ENCODE measurements at regions not wholly inside any gene's neighbourhood (a gene's known extent, or its start where the extent isn't known, plus 50 kb on each side); places are given as distances from the start of the nearest gene placed in this dataset.

GRCh38 chr3:18513091-18513490 is 88.0 kb upstream of the SATB1 start:
- ATAC-seq (no peak), DNase-seq (no peak)
- Mint-ChIP-seq H3K4me3 (no peak overlapping the region), H3K27ac (no peak overlapping the region), H3K36me3 (peaks cover 34% of the 10 kb centered on the region), H3K27me3 (no peaks in the 10 kb centered on the region), H3K9me3 (ENCODE audit: low read depth) (peaks cover 6% of the 10 kb centered on the region), H3K4me1 (peaks cover 21% of the 10 kb centered on the region)
- CTCF ChIA-PET, result no interaction called here

- H3K36me3 Mint-ChIP-seq, result peaks cover 37% of the 10 kb centered on the region
- no peak overlapping the region for H3K27ac Mint-ChIP-seq
- CTCF ChIA-PET, result no interaction called here
- peaks cover 6% of the 10 kb centered on the region for H3K9me3 Mint-ChIP-seq (ENCODE audit: low read depth)
- H3K4me1 Mint-ChIP-seq, result peaks cover 21% of the 10 kb centered on the region
- H3K27me3 Mint-ChIP-seq, result no peaks in the 10 kb centered on the region
- no peak for DNase-seq
- H3K4me3 Mint-ChIP-seq, result no peak overlapping the region
- no peak for ATAC-seq
Observed at GRCh38 chr3:18512007-18512406, 86.9 kb upstream of the SATB1 start.

GRCh38 chr3:18510947-18511346 is 85.8 kb upstream of the SATB1 start:
- H3K4me1 Mint-ChIP-seq, result peaks cover 21% of the 10 kb centered on the region
- no peak for DNase-seq
- no peak overlapping the region for H3K27ac Mint-ChIP-seq
- H3K27me3 Mint-ChIP-seq, result no peaks in the 10 kb centered on the region
- H3K9me3 Mint-ChIP-seq (ENCODE audit: low read depth), result peaks cover 6% of the 10 kb centered on the region
- H3K4me3 Mint-ChIP-seq, result no peak overlapping the region
- no peak for ATAC-seq
- CTCF ChIA-PET, result no interaction called here
- peaks cover 35% of the 10 kb centered on the region for H3K36me3 Mint-ChIP-seq

- H3K9me3 Mint-ChIP-seq (ENCODE audit: low read depth), result peaks cover 6% of the 10 kb centered on the region
- no peak overlapping the region for H3K27ac Mint-ChIP-seq
Observed at GRCh38 chr3:18507333-18507732, 82.2 kb upstream of the SATB1 start.

GRCh38 chr3:18505056-18505455 is 79.9 kb upstream of the SATB1 start:
- Mint-ChIP-seq H3K9me3 (ENCODE audit: low read depth) (peaks cover 6% of the 10 kb centered on the region), H3K27ac (no peak overlapping the region), H3K4me1 (peaks cover 13% of the 10 kb centered on the region), H3K4me3 (no peak overlapping the region), H3K27me3 (no peaks in the 10 kb centered on the region), H3K36me3 (peaks cover 26% of the 10 kb centered on the region)
- ATAC-seq, result no peak
- no peak for DNase-seq
- CTCF ChIA-PET, result no interaction called here

More at GRCh38 chr3:18507333-18507732, 82.2 kb upstream of the SATB1 start:
- H3K36me3 Mint-ChIP-seq, result peaks cover 28% of the 10 kb centered on the region
- H3K4me1 Mint-ChIP-seq, result peaks cover 18% of the 10 kb centered on the region
- ATAC-seq (no peak), DNase-seq (no peak)
- CTCF ChIA-PET, result no interaction called here
- no peak overlapping the region for H3K4me3 Mint-ChIP-seq
- H3K27me3 Mint-ChIP-seq, result no peaks in the 10 kb centered on the region

- Mint-ChIP-seq H3K9me3 (ENCODE audit: low read depth) (no peaks in the 10 kb centered on the region), H3K4me1 (peaks cover 30% of the 10 kb centered on the region)
- CTCF ChIA-PET, result interaction anchor here (0.6 to 1.3 kb wide), 2 partner anchors 27 to 256 kb away, joined by 3 read pairs; no protein-coding TSS in a partner anchor
Observed at GRCh38 chr3:18501679-18502343, 76.7 kb upstream of the SATB1 start.

GRCh38 chr3:18500322-18500721 is 75.2 kb upstream of the SATB1 start:
- peaks cover 40% of the 10 kb centered on the region for H3K36me3 Mint-ChIP-seq
- H3K9me3 Mint-ChIP-seq (ENCODE audit: low read depth), result peaks cover 1% of the 10 kb centered on the region
- H3K27ac Mint-ChIP-seq, result no peak overlapping the region
- CTCF ChIA-PET, result no interaction called here
- peaks cover 30% of the 10 kb centered on the region for H3K4me1 Mint-ChIP-seq
- DNase-seq, result no peak
- no peaks in the 10 kb centered on the region for H3K27me3 Mint-ChIP-seq
- no peak overlapping the region for H3K4me3 Mint-ChIP-seq
- no peak for ATAC-seq

More at GRCh38 chr3:18501679-18502343, 76.7 kb upstream of the SATB1 start:
- Mint-ChIP-seq H3K27me3 (no peaks in the 10 kb centered on the region), H3K4me3 (no peak overlapping the region), H3K36me3 (peaks cover 33% of the 10 kb centered on the region), H3K27ac (no peak overlapping the region)
- no peak for ATAC-seq
- DNase-seq, result no peak

GRCh38 chr3:18499301-18499700 is 74.2 kb upstream of the SATB1 start:
- peaks cover 43% of the 10 kb centered on the region for H3K36me3 Mint-ChIP-seq
- peaks cover 6% of the 10 kb centered on the region for H3K9me3 Mint-ChIP-seq (ENCODE audit: low read depth)
- peak overlapping the region; percentile 78 for H3K27ac Mint-ChIP-seq
- DNase-seq (no peak), ATAC-seq (peak; percentile 60)
- H3K4me1 Mint-ChIP-seq, result peaks cover 30% of the 10 kb centered on the region
- no peaks in the 10 kb centered on the region for H3K27me3 Mint-ChIP-seq
- CTCF ChIA-PET, result no interaction called here
- H3K4me3 Mint-ChIP-seq, result no peak overlapping the region

- no peak for ATAC-seq
- H3K27me3 Mint-ChIP-seq, result no peaks in the 10 kb centered on the region
Observed at GRCh38 chr3:18494251-18494650, 69.1 kb upstream of the SATB1 start.

GRCh38 chr3:18489939-18490338 is 64.8 kb upstream of the SATB1 start:
- Mint-ChIP-seq H3K27ac (no peak overlapping the region), H3K4me3 (no peak overlapping the region), H3K36me3 (peaks cover 45% of the 10 kb centered on the region), H3K27me3 (no peaks in the 10 kb centered on the region), H3K9me3 (ENCODE audit: low read depth) (peaks cover 3% of the 10 kb centered on the region), H3K4me1 (peaks cover 18% of the 10 kb centered on the region)
- DNase-seq (no peak), ATAC-seq (no peak)
- CTCF ChIA-PET, result no interaction called here

More at GRCh38 chr3:18494251-18494650, 69.1 kb upstream of the SATB1 start:
- H3K4me1 Mint-ChIP-seq, result peaks cover 26% of the 10 kb centered on the region
- DNase-seq, result no peak
- H3K9me3 Mint-ChIP-seq (ENCODE audit: low read depth), result peaks cover 7% of the 10 kb centered on the region
- H3K36me3 Mint-ChIP-seq, result peaks cover 56% of the 10 kb centered on the region
- CTCF ChIA-PET, result no interaction called here
- H3K4me3 Mint-ChIP-seq, result no peak overlapping the region
- H3K27ac Mint-ChIP-seq, result no peak overlapping the region

- peaks cover 18% of the 10 kb centered on the region for H3K36me3 Mint-ChIP-seq
- H3K27me3 Mint-ChIP-seq, result no peaks in the 10 kb centered on the region
- DNase-seq (no peak), ATAC-seq (no peak)
- no peaks in the 10 kb centered on the region for H3K4me1 Mint-ChIP-seq
- no peak overlapping the region for H3K27ac Mint-ChIP-seq
- CTCF ChIA-PET, result interaction anchor here (1.1 kb wide), 1 partner anchor 195 kb away, joined by 3 read pairs; no protein-coding TSS in a partner anchor
- H3K4me3 Mint-ChIP-seq, result no peak overlapping the region
- H3K9me3 Mint-ChIP-seq (ENCODE audit: low read depth), result no peaks in the 10 kb centered on the region
Observed at GRCh38 chr3:18483226-18483625, 58.1 kb upstream of the SATB1 start.

GRCh38 chr3:18481946-18482548 is 56.9 kb upstream of the SATB1 start:
- Mint-ChIP-seq H3K36me3 (peaks cover 22% of the 10 kb centered on the region), H3K27me3 (no peaks in the 10 kb centered on the region), H3K27ac (no peak overlapping the region), H3K4me1 (no peaks in the 10 kb centered on the region), H3K4me3 (no peak overlapping the region), H3K9me3 (ENCODE audit: low read depth) (no peaks in the 10 kb centered on the region)
- ATAC-seq (no peak), DNase-seq (no peak)
- CTCF ChIA-PET, result no interaction called here

- CTCF ChIA-PET, result no interaction called here
- DNase-seq (no peak), ATAC-seq (no peak)
- Mint-ChIP-seq H3K4me3 (no peak overlapping the region), H3K27me3 (no peaks in the 10 kb centered on the region), H3K27ac (no peak overlapping the region), H3K36me3 (peaks cover 32% of the 10 kb centered on the region), H3K9me3 (ENCODE audit: low read depth) (no peaks in the 10 kb centered on the region), H3K4me1 (no peaks in the 10 kb centered on the region)
Observed at GRCh38 chr3:18477620-18478019, 52.5 kb upstream of the SATB1 start.
